H1 (cell line): ENCODE measurements at regions not wholly inside any gene's neighbourhood (a gene's known extent, or its start where the extent isn't known, plus 50 kb on each side); places are given as distances from the start of the nearest gene placed in this dataset.
"Not testable (repeated sequence)": the region's sequence is repeated elsewhere in the genome, so short reads cannot be mapped to it uniquely, and the experiment has no call there.

ENCODE experiments used
- CTCF ChIA-PET: fragments of 300-600 bp; sonication (Branson Sonifier 250); formaldehyde crosslinking; loops from one replicate; lab custom pipeline; 2021; ENCODE audit not compliant: partially characterized antibody; lab: Charles Lee
- POLR2A ChIA-PET: fragments of 300-600 bp; sonication (Branson Sonifier 250); formaldehyde crosslinking; loops from one replicate; lab custom pipeline; 2021; ENCODE audit warnings: inconsistent platforms; ENCODE audit not compliant: partially characterized antibody; lab: Charles Lee
- DNase-seq, 2 experiments: peaks; one replicate each; pipeline versions ENCODE4 v3.0.0 to v3.0.0-alpha.2; 2010 to 2022; ENCODE audit warnings: low spot score in 2 of 2, low read depth in 1 of 2, mixed read lengths in 1 of 2
- FAIRE-seq: peaks from 2 replicates; lab custom pipeline; 2011; peaks lifted over from hg19 to GRCh38; lab: Jason Lieb, UNC
- H2AFZ ChIP-seq: 2 replicates; pipeline ENCODE4 v1.8.1; 2012; ENCODE audit warnings: low read length, inconsistent platforms
- H2AK5ac ChIP-seq: 2 replicates; pipeline ENCODE4 v1.6.1; 2013; ENCODE audit warnings: low read depth, low read length
- H2BK120ac ChIP-seq: replicated peaks from 2 replicates; pipeline ENCODE3; 2013; ENCODE audit warnings: low read depth, low read length, inconsistent platforms
- H2BK12ac ChIP-seq: 2 replicates; pipeline ENCODE4 v1.6.1; 2013; ENCODE audit warnings: low read depth, low read length
- H2BK15ac ChIP-seq: 2 replicates; pipeline ENCODE4 v1.6.1; 2013; ENCODE audit warnings: low read length
- H2BK20ac ChIP-seq: 2 replicates; pipeline ENCODE4 v1.6.1; 2013; ENCODE audit warnings: low read length
- H2BK5ac ChIP-seq: 2 replicates; pipeline ENCODE4 v1.6.1; 2013; ENCODE audit warnings: low read depth, low read length
- H3K14ac ChIP-seq: 2 replicates; pipeline ENCODE4 v1.6.1; 2013; ENCODE audit warnings: inconsistent platforms; ENCODE audit not compliant: insufficient read length
- H3K18ac ChIP-seq: 2 replicates; pipeline ENCODE4 v1.6.1; 2013; ENCODE audit warnings: low read length; ENCODE audit errors: extremely low read depth
- H3K23ac ChIP-seq: 2 replicates; pipeline ENCODE4 v1.6.1; 2013; ENCODE audit warnings: inconsistent platforms; ENCODE audit not compliant: insufficient read length
- H3K23me2 ChIP-seq: 2 replicates; pipeline ENCODE4 v1.6.1; 2013; ENCODE audit warnings: low read depth, low read length
- H3K27ac ChIP-seq: 2 replicates; pipeline ENCODE4 v1.6.1; 2011; ENCODE audit warnings: low read depth, low read length, inconsistent platforms
- H3K27me3 ChIP-seq, 4 experiments: replicated peaks in 1 of 4; 1 replicate in 1 of 4; 2 replicates in 3 of 4; pipeline versions ENCODE4 v1.6.1 to v1.8.1; 2011 to 2013; ENCODE audit warnings: low read length in 3 of 4, mild to moderate bottlenecking in 3 of 4, inconsistent platforms in 2 of 4, mixed read lengths in 2 of 4, moderate library complexity in 1 of 4; ENCODE audit not compliant: control insufficient read depth in 3 of 4, insufficient read depth in 3 of 4; ENCODE audit errors: extremely low read depth in 1 of 4
- H3K36me3 ChIP-seq, 4 experiments: 2 replicates each; pipeline versions ENCODE4 v1.6.1 to v1.8.1; 2011 to 2013; ENCODE audit warnings: mild to moderate bottlenecking in 4 of 4, low read length in 3 of 4, moderate library complexity in 2 of 4, control low read depth in 1 of 4, inconsistent platforms in 1 of 4; ENCODE audit not compliant: insufficient read depth in 4 of 4, control insufficient read depth in 2 of 4
- H3K4ac ChIP-seq: replicated peaks from 2 replicates; pipeline ENCODE3; 2013; ENCODE audit warnings: low read length, low read depth, mixed read lengths, inconsistent platforms; ENCODE audit not compliant: insufficient read length
- H3K4me1 ChIP-seq, 4 experiments: replicated peaks in 1 of 4; 1 replicate in 1 of 4; 2 replicates in 3 of 4; pipeline versions ENCODE4 v1.6.1 to v1.8.1; 2011 to 2013; ENCODE audit warnings: low read length in 3 of 4, inconsistent platforms in 2 of 4, mixed read lengths in 1 of 4; ENCODE audit not compliant: insufficient read depth in 4 of 4, control insufficient read depth in 3 of 4
- H3K4me2 ChIP-seq, 2 experiments: 2 replicates each; pipeline versions ENCODE4 v1.6.1 to v1.8.1; 2011 to 2013; ENCODE audit warnings: low read depth in 2 of 2, low read length in 2 of 2, control low read depth in 1 of 2, inconsistent platforms in 1 of 2, mild to moderate bottlenecking in 1 of 2; ENCODE audit not compliant: insufficient read depth in 1 of 2
- H3K4me3 ChIP-seq, 4 experiments: fragments of 200-600, 300-600 bp in 1 of 4; sonication (generic), shearing (Covaris generic), sonication (Bioruptor Twin) in 1 of 4; 2 replicates each; pipeline versions ENCODE4 v1.5.1 to v1.8.1; 2011 to 2016; ENCODE audit warnings: low read length in 4 of 4, low read depth in 3 of 4, control low read depth in 2 of 4, inconsistent platforms in 2 of 4, mild to moderate bottlenecking in 2 of 4, mixed read lengths in 1 of 4, moderate library complexity in 1 of 4; ENCODE audit not compliant: insufficient read depth in 2 of 4; ENCODE audit errors: extremely low read depth in 1 of 4
- H3K56ac ChIP-seq: replicated peaks from 2 replicates; pipeline ENCODE3; 2013; ENCODE audit warnings: low read depth, mild to moderate bottlenecking, mixed read lengths, low read length, inconsistent platforms; ENCODE audit not compliant: insufficient read length
- H3K79me1 ChIP-seq: 2 replicates; pipeline ENCODE4 v1.6.1; 2013; ENCODE audit warnings: low read depth, low read length, control low read depth
- H3K79me2 ChIP-seq, 2 experiments: 2 replicates each; pipeline versions ENCODE4 v1.6.1 to v1.8.1; 2012 to 2013; ENCODE audit warnings: low read length in 2 of 2, mild to moderate bottlenecking in 2 of 2, inconsistent platforms in 1 of 2; ENCODE audit not compliant: insufficient read depth in 2 of 2, control insufficient read depth in 1 of 2
- H3K9ac ChIP-seq, 4 experiments: replicated peaks in 1 of 4; 1 replicate in 1 of 4; 2 replicates in 3 of 4; pipeline versions ENCODE4 v1.6.1 to v1.8.1; 2011 to 2013; ENCODE audit warnings: low read depth in 3 of 4, low read length in 3 of 4, control low read depth in 2 of 4, mild to moderate bottlenecking in 2 of 4, moderate library complexity in 2 of 4, inconsistent platforms in 1 of 4; ENCODE audit errors: extremely low read depth in 1 of 4
- H3K9me3 ChIP-seq, 2 experiments: 2 replicates each; pipeline versions ENCODE4 v1.6.1 to v1.8.1; 2012 to 2013; ENCODE audit warnings: mild to moderate bottlenecking in 2 of 2, moderate library complexity in 2 of 2, control low read depth in 1 of 2, inconsistent platforms in 1 of 2, low read depth in 1 of 2, low read length in 1 of 2, mixed read lengths in 1 of 2; ENCODE audit not compliant: insufficient read depth in 2 of 2
- H4K20me1 ChIP-seq, 2 experiments: replicated peaks in 1 of 2; 2 replicates each; pipeline versions ENCODE3 to v1.8.1; 2011 to 2013; ENCODE audit warnings: inconsistent platforms in 2 of 2, low read length in 2 of 2, mild to moderate bottlenecking in 1 of 2; ENCODE audit not compliant: insufficient read depth in 2 of 2, control insufficient read depth in 1 of 2
- H4K5ac ChIP-seq: 2 replicates; pipeline ENCODE4 v1.6.1; 2013; ENCODE audit warnings: low read length, low read depth, mixed read lengths, inconsistent platforms; ENCODE audit not compliant: insufficient read length
- H4K8ac ChIP-seq: 2 replicates; pipeline ENCODE4 v1.8.0; 2013; ENCODE audit warnings: mild to moderate bottlenecking, moderate library complexity, low read length, inconsistent platforms; ENCODE audit not compliant: insufficient read depth; ENCODE audit errors: extremely low read depth
- H4K91ac ChIP-seq: replicated peaks from 2 replicates; pipeline ENCODE3; 2013; ENCODE audit warnings: low read length, mixed read lengths, inconsistent platforms; ENCODE audit not compliant: insufficient read length
- WGBS, 2 experiments: shearing (Covaris generic) in 1 of 2; methylation state at CpG; one replicate each; pipeline versions ENCODE4 v1.1.6 to v1.1.7; 2013 to 2015; ENCODE audit warnings: low lambda C conversion rate in 2 of 2, mixed read lengths in 2 of 2, inconsistent platforms in 1 of 2, low coverage in 1 of 2, missing lambda C conversion rate in 1 of 2; ENCODE audit not compliant: insufficient replicate concordance in 2 of 2, insufficient coverage in 1 of 2, insufficient read length in 1 of 2; ENCODE audit errors: extremely low coverage in 1 of 2, missing lambda C conversion rate in 1 of 2; 5-methylcytosine and 5-hydroxymethylcytosine counted together

DNA sequence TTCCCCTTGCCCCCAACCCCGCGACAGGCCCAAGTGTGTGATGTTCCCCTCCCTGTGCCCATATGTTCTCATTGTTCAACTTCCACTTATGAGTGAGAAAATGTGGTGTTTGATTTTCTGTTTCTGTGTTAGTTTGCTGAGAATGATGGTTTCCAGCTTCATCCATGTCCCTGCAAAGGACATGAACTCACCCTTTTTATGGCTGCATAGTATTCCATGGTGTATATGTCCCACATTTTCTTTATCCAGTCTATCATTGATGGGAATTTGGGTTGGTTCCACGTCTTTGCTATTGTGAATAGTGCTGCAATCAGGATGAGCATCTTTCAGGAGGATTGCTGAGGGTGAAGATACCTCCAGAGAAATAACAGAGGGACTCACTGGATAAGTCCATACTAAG, 91.3 kb upstream of the COG2 start:
- H3K36me3 ChIP-seq, FAIRE-seq, H2BK120ac ChIP-seq, H4K5ac ChIP-seq, H3K18ac ChIP-seq, H4K20me1 ChIP-seq, H3K9ac ChIP-seq, H3K27me3 ChIP-seq, H2BK12ac ChIP-seq, DNase-seq, H2BK15ac ChIP-seq, H3K79me1 ChIP-seq, H2AK5ac ChIP-seq, H3K4me2 ChIP-seq, H3K14ac ChIP-seq, H4K8ac ChIP-seq, H3K56ac ChIP-seq, H3K9me3 ChIP-seq, H4K91ac ChIP-seq, H2AFZ ChIP-seq, H2BK20ac ChIP-seq, H3K4me1 ChIP-seq, H2BK5ac ChIP-seq, H3K23me2 ChIP-seq, H3K4me3 ChIP-seq, POLR2A ChIA-PET, H3K23ac ChIP-seq, H3K79me2 ChIP-seq, H3K27ac ChIP-seq, CTCF ChIA-PET, H3K4ac ChIP-seq: not testable (repeated sequence)
- WGBS, 2 experiments: 69% methylated on average over 3 of the region's 3 CpGs; no CpG with 5 or more reads in 1 of the 2 experiments
